Activated effector memory CD4-positive, alpha-beta T cell treated with anti-CD3 and anti-CD28 coated beads, Interleukin-2, amount 50 U/mL, for 16 hours (primary cell): ENCODE measurements at regions not wholly inside any gene's neighbourhood (a gene's known extent, or its start where the extent isn't known, plus 50 kb on each side); places are given as distances from the start of the nearest gene placed in this dataset.

ENCODE experiments used
- DNase-seq: peaks from one replicate; pipeline ENCODE4 v3.0.0-alpha.2; 2020

GRCh38 chr18:42187611-42188380 is 232.8 kb downstream of the PIK3C3 start:
- DNase-seq: no peak

GRCh38 chr18:42190643-42191042 is 235.6 kb downstream of the PIK3C3 start:
- no peak for DNase-seq

GRCh38 chr18:42192251-42193248 is 237.5 kb downstream of the PIK3C3 start:
- DNase-seq: no peak

- DNase-seq: no peak
These were observed 241.6 kb downstream of the PIK3C3 start for GRCh38 chr18:42196651-42197050.

GRCh38 chr18:42201137-42201536 is 246.1 kb downstream of the PIK3C3 start:
- DNase-seq: no peak

- DNase-seq: no peak
These were observed 256.2 kb downstream of the PIK3C3 start for GRCh38 chr18:42211201-42211600.

GRCh38 chr18:42222557-42222956 is 267.5 kb downstream of the PIK3C3 start:
- DNase-seq: no peak

- DNase-seq: no peak
These were observed 273.5 kb downstream of the PIK3C3 start for GRCh38 chr18:42228581-42228980.

GRCh38 chr18:42229211-42230210 is 274.5 kb downstream of the PIK3C3 start:
- no peak for DNase-seq

- DNase-seq: no peak
These were observed 275.6 kb downstream of the PIK3C3 start for GRCh38 chr18:42230636-42231035.

- DNase-seq: no peak
These were observed 276.2 kb downstream of the PIK3C3 start for GRCh38 chr18:42231284-42231683.

GRCh38 chr18:42231796-42232195 is 276.8 kb downstream of the PIK3C3 start:
- DNase-seq: no peak

GRCh38 chr18:42233908-42234307 is 278.9 kb downstream of the PIK3C3 start:
- no peak for DNase-seq

GRCh38 chr18:42242758-42243157 is 287.7 kb downstream of the PIK3C3 start:
- no peak for DNase-seq

GRCh38 chr18:42245137-42245536 is 290.1 kb downstream of the PIK3C3 start:
- no peak for DNase-seq

GRCh38 chr18:42255908-42256765 is 301.1 kb downstream of the PIK3C3 start:
- no peak for DNase-seq

- no peak for DNase-seq
These were observed 303.4 kb downstream of the PIK3C3 start for GRCh38 chr18:42258301-42258965.

GRCh38 chr18:42261731-42262130 is 306.7 kb downstream of the PIK3C3 start:
- DNase-seq: no peak

- DNase-seq: no peak
These were observed 309.5 kb downstream of the PIK3C3 start for GRCh38 chr18:42264497-42264896.

GRCh38 chr18:42268186-42268725 is 313.2 kb downstream of the PIK3C3 start:
- DNase-seq: no peak

- DNase-seq: no peak
These were observed 313.8 kb downstream of the PIK3C3 start for GRCh38 chr18:42268798-42269197.
